Natural killer cell (primary cell): ENCODE measurements at regions not wholly inside any gene's neighbourhood (a gene's known extent, or its start where the extent isn't known, plus 50 kb on each side); places are given as distances from the start of the nearest gene placed in this dataset.

Experiments used
- ATAC-seq, 3 donors: fragments of 150-1000 bp in 2 of 3; fragments of 200-7000 bp in 1 of 3; cut with Tn5 transposase; 1 replicate in 1 of 3; 2 replicates in 2 of 3; pipeline ENCODE4 v1.10.0; 2021; ENCODE audit warnings: mild to moderate bottlenecking in 2 of 3, moderate library complexity in 2 of 3
- DNase-seq, 2 donors: peaks; one replicate each; pipeline versions ENCODE4 v3.0.0 to v3.0.0-alpha.2; 2013 to 2021; ENCODE audit warnings: mixed read lengths in 1 of 2
- H3K27ac ChIP-seq: one replicate; pipeline ENCODE4 v1.5.1; 2013; ENCODE audit warnings: mild to moderate bottlenecking, low read length
- H3K27me3 ChIP-seq: one replicate; pipeline ENCODE4 v1.6.1; 2013; ENCODE audit warnings: low read length; ENCODE audit not compliant: control insufficient read depth, insufficient read depth
- H3K36me3 ChIP-seq: one replicate; pipeline ENCODE4 v1.6.1; 2013; ENCODE audit warnings: low read length; ENCODE audit not compliant: control insufficient read depth, insufficient read depth
- H3K4me1 ChIP-seq: one replicate; pipeline ENCODE4 v1.6.1; 2013; ENCODE audit warnings: low read length; ENCODE audit not compliant: control insufficient read depth, insufficient read depth
- H3K4me3 ChIP-seq: one replicate; pipeline ENCODE4 v1.5.1; 2013; ENCODE audit warnings: low read length
- H3K9me3 ChIP-seq: one replicate; pipeline ENCODE4 v1.6.1; 2013; ENCODE audit warnings: low read length; ENCODE audit not compliant: control insufficient read depth, insufficient read depth
- H3K27ac Mint-ChIP-seq, 2 donors: one replicate each; pipeline ENCODE4 v1.8.0; 2022; ENCODE audit warnings: mild to moderate bottlenecking in 2 of 2, mixed read lengths in 2 of 2, moderate library complexity in 1 of 2
- H3K27me3 Mint-ChIP-seq, 2 donors: one replicate each; pipeline ENCODE4 v1.8.0; 2022; ENCODE audit warnings: low read depth in 2 of 2, mixed read lengths in 2 of 2
- H3K36me3 Mint-ChIP-seq: one replicate; pipeline ENCODE4 v1.8.0; 2022; ENCODE audit warnings: mixed read lengths
- H3K4me1 Mint-ChIP-seq, 2 donors: one replicate each; pipeline ENCODE4 v1.8.0; 2022; ENCODE audit warnings: mixed read lengths in 2 of 2
- H3K4me3 Mint-ChIP-seq: one replicate; pipeline ENCODE4 v1.8.0; 2022; ENCODE audit warnings: mild to moderate bottlenecking, moderate library complexity, mixed read lengths
- H3K9me3 Mint-ChIP-seq, 2 donors: one replicate each; pipeline ENCODE4 v1.8.0; 2022; ENCODE audit warnings: mixed read lengths in 2 of 2
- CTCF ChIP-seq: fragments of 200-600 bp; IDR thresholded peaks from one replicate; pipeline ENCODE4 v1.8.0; 2022; ENCODE audit warnings: antibody characterized with exemption
- WGBS: methylation state at CpG from one replicate; pipeline ENCODE4 v1.1.7; 2013; ENCODE audit warnings: missing lambda C conversion rate; ENCODE audit not compliant: insufficient coverage; 5-methylcytosine and 5-hydroxymethylcytosine counted together
- intact Hi-C: fragments of 100-400 bp; cut with micrococcal nuclease; formaldehyde crosslinking; loops from one replicate; pipeline ENCODE4 v1.14.2; 2022

DNA sequence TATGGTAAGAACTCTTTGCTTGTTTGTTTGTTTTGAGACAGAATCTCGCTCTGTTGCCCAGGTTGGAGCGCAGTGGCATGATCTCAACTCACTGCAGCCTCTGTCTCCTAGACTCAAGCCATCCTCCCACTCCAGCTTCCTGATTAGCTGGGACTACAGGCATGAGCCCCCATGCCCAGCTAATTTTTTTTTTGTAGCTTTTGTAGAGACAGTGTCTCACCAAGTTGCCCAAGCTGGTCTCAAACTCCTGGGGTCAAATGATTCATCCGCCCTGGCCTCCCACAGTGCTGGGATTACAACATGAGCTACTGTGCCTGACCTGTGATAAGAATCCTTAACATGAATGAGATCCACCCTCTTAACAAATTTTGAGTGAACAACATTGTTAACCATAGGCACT, 183.9 kb upstream of the TSHZ3 start:
- H3K27ac ChIP-seq = no peak overlapping the region
- H3K4me3 ChIP-seq = no peak overlapping the region
- no peaks in the 10 kb centered on the region for H3K27me3 ChIP-seq
- no peak for TF ChIP-seq CTCF
- intact Hi-C loops = no loop called here
- Mint-ChIP-seq H3K9me3 (no peaks in the 10 kb centered on the region), H3K27me3 (peaks cover 0 to 8% of the 10 kb centered on the region in 2 donors), H3K27ac (no peak overlapping the region), H3K36me3 (no peaks in the 10 kb centered on the region), H3K4me1 (no peaks in the 10 kb centered on the region), H3K4me3 (no peak overlapping the region)
- ATAC-seq (no peak), DNase-seq (no peak)
- WGBS = 85% methylated on average over 3 of the region's 3 CpGs
- no peaks in the 10 kb centered on the region for H3K9me3 ChIP-seq
- no peaks in the 10 kb centered on the region for H3K4me1 ChIP-seq
- H3K36me3 ChIP-seq = no peaks in the 10 kb centered on the region

DNA sequence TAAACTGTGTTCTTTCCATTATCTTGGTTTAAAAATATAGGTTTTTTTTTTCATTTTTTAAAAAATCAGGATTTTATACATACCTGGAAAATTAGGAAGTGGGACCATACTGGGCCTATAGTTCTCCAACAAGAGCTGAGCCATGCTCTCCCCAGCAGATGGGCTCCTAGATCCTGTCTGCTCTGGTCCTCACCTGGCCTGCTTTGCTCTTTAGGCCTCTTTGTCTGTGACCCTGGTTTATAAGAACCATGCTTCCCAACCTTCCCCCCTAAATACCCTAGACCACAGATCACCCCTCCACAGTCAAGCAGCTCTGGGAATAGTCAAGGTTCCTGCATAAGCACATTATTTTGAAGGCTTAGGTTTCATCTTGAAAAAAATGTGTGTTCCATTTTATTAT, 185.0 kb upstream of the TSHZ3 start:
- Histone ChIP-seq H3K36me3 (no peaks in the 10 kb centered on the region), H3K27me3 (no peaks in the 10 kb centered on the region), H3K4me3 (no peak overlapping the region), H3K27ac (no peak overlapping the region), H3K4me1 (no peaks in the 10 kb centered on the region), H3K9me3 (no peaks in the 10 kb centered on the region)
- intact Hi-C loops = no loop called here
- H3K27me3 Mint-ChIP-seq = peaks cover 0 to 8% of the 10 kb centered on the region in 2 donors
- ATAC-seq (no peak), DNase-seq (no peak)
- no peak for TF ChIP-seq CTCF
- H3K9me3 Mint-ChIP-seq = no peaks in the 10 kb centered on the region
- no peaks in the 10 kb centered on the region for H3K36me3 Mint-ChIP-seq
- H3K4me3 Mint-ChIP-seq = no peak overlapping the region
- no peak overlapping the region for H3K27ac Mint-ChIP-seq
- H3K4me1 Mint-ChIP-seq = no peaks in the 10 kb centered on the region

DNA sequence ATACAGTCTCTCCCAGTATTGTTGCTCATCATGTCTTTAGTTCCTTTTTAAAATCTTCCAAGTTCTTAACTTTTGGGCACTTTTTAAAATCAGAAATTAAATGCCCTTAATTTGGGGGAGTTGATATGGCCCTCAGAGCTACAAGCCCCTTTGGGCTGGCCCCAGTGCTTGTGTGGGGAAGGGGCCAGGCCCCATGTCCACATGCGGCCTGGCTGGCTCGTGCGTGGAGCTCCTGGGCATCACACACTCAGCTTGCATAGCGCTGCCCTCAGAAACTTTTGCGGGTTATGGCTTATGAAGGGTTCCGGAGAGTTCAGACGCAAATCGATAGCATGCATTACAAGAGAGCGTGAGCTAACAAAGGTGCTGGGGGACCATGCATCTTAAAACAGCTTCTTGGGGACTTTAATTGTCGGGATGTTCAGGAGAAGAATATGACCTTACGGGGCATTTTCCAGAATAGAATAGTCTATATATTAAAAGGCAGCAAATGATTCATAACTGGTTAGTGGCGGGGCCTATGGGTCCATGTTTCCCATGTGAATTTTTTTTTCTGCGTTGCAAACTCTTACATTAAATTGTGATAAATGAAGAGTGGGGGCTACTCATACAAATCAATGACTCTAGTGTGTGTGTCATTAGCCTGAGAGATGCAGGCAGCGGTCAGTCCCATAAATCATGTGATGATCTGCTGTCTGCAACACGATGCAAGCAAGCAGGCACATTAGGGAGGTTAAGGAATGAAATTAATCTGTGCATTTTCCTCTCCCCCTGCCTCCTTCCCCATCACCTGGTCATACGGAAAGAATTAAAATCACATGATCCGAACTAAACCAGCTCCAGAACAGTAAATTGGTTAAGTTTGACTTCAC, 185.8 kb upstream of the TSHZ3 start:
- no peak for DNase-seq
- Mint-ChIP-seq H3K27ac (no peak overlapping the region), H3K9me3 (no peaks in the 10 kb centered on the region), H3K4me1 (no peaks in the 10 kb centered on the region), H3K27me3 (peaks cover 0 to 8% of the 10 kb centered on the region in 2 donors), H3K4me3 (no peak overlapping the region), H3K36me3 (no peaks in the 10 kb centered on the region)
- no peaks in the 10 kb centered on the region for H3K4me1 ChIP-seq
- TF ChIP-seq CTCF = no peak
- no peaks in the 10 kb centered on the region for H3K27me3 ChIP-seq
- 92% methylated on average over 15 of the region's 17 CpGs for WGBS
- intact Hi-C loops = no loop called here
- H3K36me3 ChIP-seq = no peaks in the 10 kb centered on the region
- no peak overlapping the region for H3K27ac ChIP-seq
- no peak for ATAC-seq
- no peak overlapping the region for H3K4me3 ChIP-seq
- no peaks in the 10 kb centered on the region for H3K9me3 ChIP-seq
